ENCODE measurements at regions not wholly inside any gene's neighbourhood (a gene's known extent, or its start where the extent isn't known, plus 50 kb on each side); places are given as distances from the start of the nearest gene placed in this dataset.

- no peak for TF ChIP-seq EZH2phosphoT487 (IDR thresholded peaks at IDR 0.05; ENCODE audit: borderline replicate concordance, low read length)
- TF ChIP-seq, protein P1, sequence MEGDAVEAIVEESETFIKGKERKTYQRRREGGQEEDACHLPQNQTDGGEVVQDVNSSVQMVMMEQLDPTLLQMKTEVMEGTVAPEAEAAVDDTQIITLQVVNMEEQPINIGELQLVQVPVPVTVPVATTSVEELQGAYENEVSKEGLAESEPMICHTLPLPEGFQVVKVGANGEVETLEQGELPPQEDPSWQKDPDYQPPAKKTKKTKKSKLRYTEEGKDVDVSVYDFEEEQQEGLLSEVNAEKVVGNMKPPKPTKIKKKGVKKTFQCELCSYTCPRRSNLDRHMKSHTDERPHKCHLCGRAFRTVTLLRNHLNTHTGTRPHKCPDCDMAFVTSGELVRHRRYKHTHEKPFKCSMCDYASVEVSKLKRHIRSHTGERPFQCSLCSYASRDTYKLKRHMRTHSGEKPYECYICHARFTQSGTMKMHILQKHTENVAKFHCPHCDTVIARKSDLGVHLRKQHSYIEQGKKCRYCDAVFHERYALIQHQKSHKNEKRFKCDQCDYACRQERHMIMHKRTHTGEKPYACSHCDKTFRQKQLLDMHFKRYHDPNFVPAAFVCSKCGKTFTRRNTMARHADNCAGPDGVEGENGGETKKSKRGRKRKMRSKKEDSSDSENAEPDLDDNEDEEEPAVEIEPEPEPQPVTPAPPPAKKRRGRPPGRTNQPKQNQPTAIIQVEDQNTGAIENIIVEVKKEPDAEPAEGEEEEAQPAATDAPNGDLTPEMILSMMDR (IDR thresholded peaks at IDR 0.05; ENCODE audit: low read depth, low read length, poor library complexity, severe bottlenecking): no peak
- Histone ChIP-seq H3K4me3 (ENCODE audit: low read length) (no peak overlapping the region), H3K4me2 (ENCODE audit: low read length) (peak overlapping the region; percentile 76), H3F3A (ENCODE audit: control insufficient read depth, insufficient read depth) (peaks cover 19% of the 10 kb centered on the region), H3K4me1 (ENCODE audit: control insufficient read depth, low read length) (peaks cover 41% of the 10 kb centered on the region), H3K9me2 (replicated peaks; ENCODE audit: control insufficient read depth, low read length) (no peaks in the 10 kb centered on the region), H4K20me1 (ENCODE audit: control insufficient read depth, insufficient read depth, low read depth, low read length) (no peaks in the 10 kb centered on the region), H3K36me3 (ENCODE audit: control insufficient read depth, low read length) (no peaks in the 10 kb centered on the region), H3K27me3 (ENCODE audit: control insufficient read depth, low read length) (no peaks in the 10 kb centered on the region), H3K9me3 (ENCODE audit: control insufficient read depth, insufficient read depth, low read length) (no peaks in the 10 kb centered on the region), H3K79me2 (ENCODE audit: control insufficient read depth, low read length) (no peaks in the 10 kb centered on the region), H3K27ac (ENCODE audit: low read depth, low read length) (peak overlapping the region; percentile 90)
These were observed 73.9 kb upstream of the ATF7IP2 start for GRCh38 chr16:10312008-10312407.

- no peaks in the 10 kb centered on the region for H3K9me3 ChIP-seq (ENCODE audit: control insufficient read depth, insufficient read depth, low read length)
- peaks cover 41% of the 10 kb centered on the region for H3K4me1 ChIP-seq (ENCODE audit: control insufficient read depth, low read length)
- no peaks in the 10 kb centered on the region for H3K27me3 ChIP-seq (ENCODE audit: control insufficient read depth, low read length)
- peak overlapping the region; percentile 76 for H3K4me2 ChIP-seq (ENCODE audit: low read length)
- H4K20me1 ChIP-seq (ENCODE audit: control insufficient read depth, insufficient read depth, low read depth, low read length): no peaks in the 10 kb centered on the region
- H3F3A ChIP-seq (ENCODE audit: control insufficient read depth, insufficient read depth): peaks cover 19% of the 10 kb centered on the region
- H3K9me2 ChIP-seq (replicated peaks; ENCODE audit: control insufficient read depth, low read length): no peaks in the 10 kb centered on the region
- H3K4me3 ChIP-seq (ENCODE audit: low read length): peak overlapping the region; percentile 50
- TF ChIP-seq EZH2phosphoT487 (IDR thresholded peaks at IDR 0.05; ENCODE audit: borderline replicate concordance, low read length): no peak
- TF ChIP-seq, protein P1 (IDR thresholded peaks at IDR 0.05; ENCODE audit: low read depth, low read length, poor library complexity, severe bottlenecking): no peak
- no peaks in the 10 kb centered on the region for H3K79me2 ChIP-seq (ENCODE audit: control insufficient read depth, low read length)
- peak overlapping the region; percentile 90 for H3K27ac ChIP-seq (ENCODE audit: low read depth, low read length)
- H3K36me3 ChIP-seq (ENCODE audit: control insufficient read depth, low read length): no peaks in the 10 kb centered on the region
These were observed 72.8 kb upstream of the ATF7IP2 start for GRCh38 chr16:10312784-10313724.

DNA sequence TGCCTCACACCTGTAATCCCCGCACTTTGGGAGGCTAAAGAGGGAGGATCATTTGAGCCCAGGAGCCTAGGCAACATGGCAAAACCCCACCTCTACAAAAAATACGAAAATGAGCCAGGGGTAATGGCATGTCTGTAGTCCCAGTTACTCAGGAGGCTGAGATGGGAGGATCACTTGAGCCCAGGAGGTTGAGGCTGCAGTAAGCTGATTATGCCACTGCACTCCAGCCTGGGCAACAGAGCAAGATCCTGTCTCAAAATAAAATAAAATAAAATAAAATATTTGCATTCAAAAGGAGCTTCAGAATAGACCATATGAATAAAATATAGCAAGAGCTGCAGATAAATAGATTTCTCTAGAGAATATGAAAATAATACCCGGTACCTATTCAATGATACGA, 71.5 kb upstream of the ATF7IP2 start:
- H3K4me3 ChIP-seq (ENCODE audit: low read length): peak overlapping the region; percentile 24; the same call in 1 of the 2 replicates
- peaks cover 28% of the 10 kb centered on the region for H3F3A ChIP-seq (ENCODE audit: control insufficient read depth, insufficient read depth)
- no peaks in the 10 kb centered on the region for H3K27me3 ChIP-seq (ENCODE audit: control insufficient read depth, low read length)
- peaks cover 52% of the 10 kb centered on the region for H3K4me1 ChIP-seq (ENCODE audit: control insufficient read depth, low read length)
- H3K9me3 ChIP-seq (ENCODE audit: control insufficient read depth, insufficient read depth, low read length): no peaks in the 10 kb centered on the region
- H3K36me3 ChIP-seq (ENCODE audit: control insufficient read depth, low read length): no peaks in the 10 kb centered on the region
- no peaks in the 10 kb centered on the region for H4K20me1 ChIP-seq (ENCODE audit: control insufficient read depth, insufficient read depth, low read depth, low read length)
- H3K9me2 ChIP-seq (replicated peaks; ENCODE audit: control insufficient read depth, low read length): no peaks in the 10 kb centered on the region
- H3K27ac ChIP-seq (ENCODE audit: low read depth, low read length): peak overlapping the region; percentile 90
- H3K79me2 ChIP-seq (ENCODE audit: control insufficient read depth, low read length): no peaks in the 10 kb centered on the region
- no peak for TF ChIP-seq EZH2phosphoT487 (IDR thresholded peaks at IDR 0.05; ENCODE audit: borderline replicate concordance, low read length)
- TF ChIP-seq, protein P1 (IDR thresholded peaks at IDR 0.05; ENCODE audit: low read depth, low read length, poor library complexity, severe bottlenecking): no peak
- peak overlapping the region; percentile 54 for H3K4me2 ChIP-seq (ENCODE audit: low read length)
